HEK293 (cell line): ENCODE measurements at regions not wholly inside any gene's neighbourhood (a gene's known extent, or its start where the extent isn't known, plus 50 kb on each side); places are given as distances from the start of the nearest gene placed in this dataset.

Experiments
- CTCF ChIA-PET: fragments of 350-600 bp; formaldehyde crosslinking; extraction: SDS; loops from one replicate; lab custom pipeline; 2021; ENCODE audit warnings: antibody characterized with exemption; lab: Yijun Ruan, JAX
- POLR2A ChIA-PET: fragments of 300-600 bp; formaldehyde crosslinking; extraction: SDS; loops from one replicate; lab custom pipeline; 2020; ENCODE audit warnings: antibody characterized with exemption, inconsistent platforms; lab: Yijun Ruan, JAX
- H3K27ac ChIP-seq: fragments of 200-500 bp; sonication (Bioruptor generic); 2 replicates; pipeline ENCODE4 v1.5.1; 2014; ENCODE audit warnings: low read depth, low read length, control low read depth, inconsistent platforms; ENCODE audit errors: extremely low read depth
- H3K36me3 ChIP-seq, 2 experiments: fragments of 200-500 bp in 1 of 2; sonication (Bioruptor generic) in 1 of 2; 1 replicate in 1 of 2; 2 replicates in 1 of 2; pipeline ENCODE4 v1.5.1; 2014 to 2017; ENCODE audit warnings: inconsistent platforms in 2 of 2, low read length in 2 of 2; ENCODE audit not compliant: control insufficient read depth in 2 of 2, insufficient read depth in 1 of 2
- H3K4me1 ChIP-seq: fragments of 200-500 bp; sonication (Bioruptor generic); 2 replicates; pipeline ENCODE4 v1.5.1; 2014; ENCODE audit warnings: mild to moderate bottlenecking, low read length, inconsistent platforms; ENCODE audit not compliant: control insufficient read depth, insufficient read depth
- H3K4me3 ChIP-seq: 2 replicates; pipeline ENCODE4 v1.5.1; 2011; ENCODE audit warnings: low read depth, mild to moderate bottlenecking, control low read depth, low read length, moderate library complexity
- H3K9me3 ChIP-seq: fragments of 200-500 bp; sonication (Bioruptor generic); 2 replicates; pipeline ENCODE4 v1.5.1; 2014; ENCODE audit warnings: low read depth, low read length, inconsistent platforms; ENCODE audit not compliant: control insufficient read depth, insufficient read depth
- TSHZ1 ChIP-seq: fragments of 450-650 bp; formaldehyde crosslinking; IDR thresholded peaks from 2 replicates; pipeline ENCODE4 v1.5.1; 2016; ENCODE audit warnings: missing biosample characterization, missing genetic modification characterization, borderline replicate concordance
- ZBTB20 ChIP-seq: fragments of 450-650 bp; formaldehyde crosslinking; IDR thresholded peaks from 2 replicates; pipeline ENCODE4 v1.5.1; 2016; ENCODE audit warnings: missing biosample characterization, missing genetic modification characterization
- ZBTB44 ChIP-seq: fragments of 450-650 bp; IDR thresholded peaks from 2 replicates; pipeline ENCODE4 v1.5.1; 2018; ENCODE audit warnings: missing biosample characterization, mild to moderate bottlenecking, missing genetic modification characterization
- ZBTB49 ChIP-seq: fragments of 450-650 bp; formaldehyde crosslinking; IDR thresholded peaks from 2 replicates; pipeline ENCODE4 v1.5.1; 2016; ENCODE audit warnings: missing biosample characterization, missing genetic modification characterization, low read depth
- ZNF133 ChIP-seq: fragments of 450-650 bp; formaldehyde crosslinking; IDR thresholded peaks from 2 replicates; pipeline ENCODE4 v1.5.1; 2016; ENCODE audit warnings: missing biosample characterization, missing genetic modification characterization
- ZNF148 ChIP-seq: fragments of 450-650 bp; formaldehyde crosslinking; IDR thresholded peaks from 2 replicates; pipeline ENCODE4 v1.5.0; 2017; ENCODE audit warnings: missing biosample characterization, missing genetic modification characterization, borderline replicate concordance
- ZNF221 ChIP-seq: fragments of 450-650 bp; formaldehyde crosslinking; IDR thresholded peaks from 2 replicates; pipeline ENCODE4 v1.5.1; 2017; ENCODE audit warnings: missing biosample characterization, missing genetic modification characterization, borderline replicate concordance
- ZNF23 ChIP-seq: fragments of 450-650 bp; formaldehyde crosslinking; IDR thresholded peaks from 2 replicates; pipeline ENCODE4 v1.5.1; 2016; ENCODE audit warnings: missing biosample characterization, missing genetic modification characterization, borderline replicate concordance
- ZNF24 ChIP-seq: fragments of 450-650 bp; formaldehyde crosslinking; IDR thresholded peaks from 2 replicates; pipeline ENCODE4 v1.5.1; 2016; ENCODE audit warnings: missing biosample characterization, missing genetic modification characterization
- ZNF324 ChIP-seq: fragments of 450-650 bp; formaldehyde crosslinking; IDR thresholded peaks from 2 replicates; pipeline ENCODE4 v1.5.1; 2016; ENCODE audit warnings: missing biosample characterization, missing genetic modification characterization
- ZNF416 ChIP-seq: fragments of 450-650 bp; formaldehyde crosslinking; IDR thresholded peaks from 2 replicates; pipeline ENCODE4 v1.5.1; 2016; ENCODE audit warnings: missing biosample characterization, missing genetic modification characterization
- ZNF449 ChIP-seq: fragments of 450-650 bp; formaldehyde crosslinking; IDR thresholded peaks from 2 replicates; pipeline ENCODE4 v1.5.1; 2017; ENCODE audit warnings: missing biosample characterization, mild to moderate bottlenecking, missing genetic modification characterization, moderate library complexity
- ZNF548 ChIP-seq: fragments of 450-650 bp; formaldehyde crosslinking; IDR thresholded peaks from 2 replicates; pipeline ENCODE4 v1.5.1; 2016; ENCODE audit warnings: missing biosample characterization, missing genetic modification characterization
- ZNF596 ChIP-seq: fragments of 450-650 bp; IDR thresholded peaks from 2 replicates; pipeline ENCODE4 v1.5.0; 2018; ENCODE audit warnings: missing biosample characterization, mild to moderate bottlenecking, missing genetic modification characterization, moderate library complexity
- ZNF600 ChIP-seq: fragments of 450-650 bp; formaldehyde crosslinking; IDR thresholded peaks from 2 replicates; pipeline ENCODE4 v1.5.1; 2016; ENCODE audit warnings: missing biosample characterization, missing genetic modification characterization
- ZNF621 ChIP-seq: fragments of 450-650 bp; formaldehyde crosslinking; IDR thresholded peaks from 2 replicates; pipeline ENCODE4 v1.5.1; 2017; ENCODE audit warnings: missing biosample characterization, missing genetic modification characterization
- ZNF626 ChIP-seq: fragments of 450-650 bp; sonication (Bioruptor Pico); formaldehyde crosslinking; IDR thresholded peaks from 2 replicates; pipeline ENCODE4 v1.5.1; 2018; ENCODE audit warnings: missing biosample characterization, missing genetic modification characterization, inconsistent platforms
- ZNF654 ChIP-seq: fragments of 450-650 bp; formaldehyde crosslinking; IDR thresholded peaks from 2 replicates; pipeline ENCODE4 v1.5.1; 2016; ENCODE audit warnings: low read depth, missing biosample characterization, missing genetic modification characterization
- ZNF701 ChIP-seq: fragments of 450-650 bp; formaldehyde crosslinking; IDR thresholded peaks from 2 replicates; pipeline ENCODE4 v1.5.1; 2016; ENCODE audit warnings: missing biosample characterization, missing genetic modification characterization
- ZNF704 ChIP-seq: fragments of 450-650 bp; formaldehyde crosslinking; IDR thresholded peaks from 2 replicates; pipeline ENCODE4 v1.5.1; 2016; ENCODE audit warnings: missing biosample characterization, missing genetic modification characterization
- ZNF768 ChIP-seq: fragments of 450-650 bp; formaldehyde crosslinking; IDR thresholded peaks from 2 replicates; pipeline ENCODE4 v1.5.1; 2018; ENCODE audit warnings: missing biosample characterization, mild to moderate bottlenecking, missing genetic modification characterization

- H3K9me3 ChIP-seq, result no peaks in the 10 kb centered on the region
- H3K4me1 ChIP-seq, result no peaks in the 10 kb centered on the region
- no peak overlapping the region for H3K27ac ChIP-seq
- no peak overlapping the region for H3K4me3 ChIP-seq
- ChIA-PET CTCF (no interaction called here), POLR2A (no interaction called here)
- no peak for TF ChIP-seq ZNF768 (tag by site-specific recombination)
- TF ChIP-seq ZNF626, result no peak
- TF ChIP-seq ZNF596 (tag by site-specific recombination), result no peak
- TF ChIP-seq ZBTB20 (tag by site-specific recombination), result no peak
- no peak for TF ChIP-seq ZNF324 (tag by site-specific recombination)
- no peak for TF ChIP-seq ZNF148
- TF ChIP-seq ZBTB44 (tag by site-specific recombination), result no peak
- no peak for TF ChIP-seq TSHZ1 (tag by site-specific recombination)
- no peak for TF ChIP-seq ZNF133 (tag by site-specific recombination)
- TF ChIP-seq ZNF24 (tag by site-specific recombination), result no peak
- TF ChIP-seq ZNF23 (tag by site-specific recombination), result no peak
- TF ChIP-seq ZNF221 (tag by site-specific recombination), result no peak
- no peak for TF ChIP-seq ZNF548
- no peak for TF ChIP-seq ZNF416 (tag by site-specific recombination)
- no peaks in the 10 kb centered on the region for H3K36me3 ChIP-seq
These were observed 276.7 kb downstream of the SOX4 start for GRCh38 chr6:21870076-21870730.

GRCh38 chr6:21871831-21872230 lies 278.3 kb downstream of the SOX4 start:
- H3K27ac ChIP-seq, result no peak overlapping the region
- CTCF ChIA-PET, result no interaction called here
- POLR2A ChIA-PET, result no interaction called here
- H3K36me3 ChIP-seq, result no peaks in the 10 kb centered on the region
- H3K9me3 ChIP-seq, result no peaks in the 10 kb centered on the region
- no peaks in the 10 kb centered on the region for H3K4me1 ChIP-seq
- TF ChIP-seq ZNF621 (no peak), ZNF701 (no peak), ZBTB49 (no peak), ZNF449 (tag by site-specific recombination) (no peak), ZNF600 (tag by site-specific recombination) (no peak), ZNF704 (tag by site-specific recombination) (no peak), ZNF654 (tag by site-specific recombination) (no peak)
- TF ChIP-seq, all 188 proteins: peak for 0
- H3K4me3 ChIP-seq, result no peak overlapping the region
